HEK293 (cell line): ENCODE measurements at regions not wholly inside any gene's neighbourhood (a gene's known extent, or its start where the extent isn't known, plus 50 kb on each side); places are given as distances from the start of the nearest gene placed in this dataset.

Experiments
- CTCF ChIA-PET: fragments of 350-600 bp; formaldehyde crosslinking; extraction: SDS; loops from one replicate; lab custom pipeline; 2021; ENCODE audit warnings: antibody characterized with exemption; lab: Yijun Ruan, JAX
- POLR2A ChIA-PET: fragments of 300-600 bp; formaldehyde crosslinking; extraction: SDS; loops from one replicate; lab custom pipeline; 2020; ENCODE audit warnings: antibody characterized with exemption, inconsistent platforms; lab: Yijun Ruan, JAX
- H3K27ac ChIP-seq: fragments of 200-500 bp; sonication (Bioruptor generic); 2 replicates; pipeline ENCODE4 v1.5.1; 2014; ENCODE audit warnings: low read depth, low read length, control low read depth, inconsistent platforms; ENCODE audit errors: extremely low read depth
- H3K36me3 ChIP-seq, 2 experiments: fragments of 200-500 bp in 1 of 2; sonication (Bioruptor generic) in 1 of 2; 1 replicate in 1 of 2; 2 replicates in 1 of 2; pipeline ENCODE4 v1.5.1; 2014 to 2017; ENCODE audit warnings: inconsistent platforms in 2 of 2, low read length in 2 of 2; ENCODE audit not compliant: control insufficient read depth in 2 of 2, insufficient read depth in 1 of 2
- H3K4me1 ChIP-seq: fragments of 200-500 bp; sonication (Bioruptor generic); 2 replicates; pipeline ENCODE4 v1.5.1; 2014; ENCODE audit warnings: mild to moderate bottlenecking, low read length, inconsistent platforms; ENCODE audit not compliant: control insufficient read depth, insufficient read depth
- H3K4me3 ChIP-seq: 2 replicates; pipeline ENCODE4 v1.5.1; 2011; ENCODE audit warnings: low read depth, mild to moderate bottlenecking, control low read depth, low read length, moderate library complexity
- H3K9me3 ChIP-seq: fragments of 200-500 bp; sonication (Bioruptor generic); 2 replicates; pipeline ENCODE4 v1.5.1; 2014; ENCODE audit warnings: low read depth, low read length, inconsistent platforms; ENCODE audit not compliant: control insufficient read depth, insufficient read depth
- SETDB1 ChIP-seq: IDR thresholded peaks from one replicate; pipeline ENCODE4 v1.6.1; 2017; ENCODE audit warnings: mild to moderate bottlenecking, low read length, moderate library complexity, mixed read lengths; ENCODE audit not compliant: insufficient read length
- WT1 ChIP-seq: fragments of 450-650 bp; formaldehyde crosslinking; IDR thresholded peaks from 2 replicates; pipeline ENCODE4 v1.5.1; 2016; ENCODE audit warnings: missing biosample characterization, missing genetic modification characterization
- ZBTB1 ChIP-seq: fragments of 450-650 bp; formaldehyde crosslinking; IDR thresholded peaks from 2 replicates; pipeline ENCODE4 v1.5.1; 2016; ENCODE audit warnings: missing biosample characterization, missing genetic modification characterization
- ZFP37 ChIP-seq: fragments of 450-650 bp; formaldehyde crosslinking; IDR thresholded peaks from 2 replicates; pipeline ENCODE4 v1.5.1; 2016; ENCODE audit warnings: missing biosample characterization, missing genetic modification characterization
- ZNF114 ChIP-seq: fragments of 450-650 bp; formaldehyde crosslinking; IDR thresholded peaks from 2 replicates; pipeline ENCODE4 v1.5.0; 2017; ENCODE audit warnings: missing biosample characterization, missing genetic modification characterization
- ZNF121 ChIP-seq: fragments of 450-650 bp; formaldehyde crosslinking; IDR thresholded peaks from 2 replicates; pipeline ENCODE4 v1.5.1; 2016; ENCODE audit warnings: missing biosample characterization, missing genetic modification characterization
- ZNF221 ChIP-seq: fragments of 450-650 bp; formaldehyde crosslinking; IDR thresholded peaks from 2 replicates; pipeline ENCODE4 v1.5.1; 2017; ENCODE audit warnings: missing biosample characterization, missing genetic modification characterization, borderline replicate concordance
- ZNF248 ChIP-seq: fragments of 450-650 bp; formaldehyde crosslinking; IDR thresholded peaks from 2 replicates; pipeline ENCODE4 v1.5.1; 2017; ENCODE audit warnings: missing biosample characterization, missing genetic modification characterization
- ZNF311 ChIP-seq: fragments of 450-650 bp; formaldehyde crosslinking; IDR thresholded peaks from 2 replicates; pipeline ENCODE4 v1.5.1; 2017; ENCODE audit warnings: missing biosample characterization, missing genetic modification characterization, borderline replicate concordance
- ZNF324 ChIP-seq: fragments of 450-650 bp; formaldehyde crosslinking; IDR thresholded peaks from 2 replicates; pipeline ENCODE4 v1.5.1; 2016; ENCODE audit warnings: missing biosample characterization, missing genetic modification characterization
- ZNF404 ChIP-seq: fragments of 450-650 bp; formaldehyde crosslinking; IDR thresholded peaks from 2 replicates; pipeline ENCODE4 v1.5.1; 2017; ENCODE audit warnings: missing biosample characterization, missing genetic modification characterization
- ZNF585B ChIP-seq: fragments of 450-650 bp; formaldehyde crosslinking; IDR thresholded peaks from 2 replicates; pipeline ENCODE4 v1.5.1; 2016; ENCODE audit warnings: missing biosample characterization, missing genetic modification characterization
- ZNF629 ChIP-seq: fragments of 450-650 bp; formaldehyde crosslinking; IDR thresholded peaks from 2 replicates; pipeline ENCODE4 v1.5.1; 2017; ENCODE audit warnings: missing biosample characterization, missing genetic modification characterization
- ZNF660 ChIP-seq: fragments of 450-650 bp; IDR thresholded peaks from 2 replicates; pipeline ENCODE4 v1.5.1; 2018; ENCODE audit warnings: missing biosample characterization, mild to moderate bottlenecking, missing genetic modification characterization
- TF ChIP-seq, protein P1 (sequence below): fragments of 450-650 bp; formaldehyde crosslinking; IDR thresholded peaks from 2 replicates; pipeline ENCODE4 v1.5.1; 2016; ENCODE audit warnings: missing biosample characterization, missing genetic modification characterization
- TF ChIP-seq, protein P2 (sequence below): fragments of 450-650 bp; formaldehyde crosslinking; conservative IDR thresholded peaks from 2 replicates; pipeline ENCODE4 v1.5.1; 2016; ENCODE audit warnings: low read depth, missing biosample characterization, missing genetic modification characterization
- TF ChIP-seq, protein P3 (sequence below): IDR thresholded peaks from 2 replicates; pipeline ENCODE4 v1.6.1; 2011; ENCODE audit warnings: mild to moderate bottlenecking, low read depth, low read length, borderline replicate concordance
- TF ChIP-seq, protein P4 (sequence below): fragments of 450-650 bp; formaldehyde crosslinking; IDR thresholded peaks from 2 replicates; pipeline ENCODE4 v1.5.1; 2016; ENCODE audit warnings: missing biosample characterization, missing genetic modification characterization
- TF ChIP-seq, protein P5 (sequence below): fragments of 450-650 bp; formaldehyde crosslinking; IDR thresholded peaks from 2 replicates; pipeline ENCODE4 v1.5.1; 2016; ENCODE audit warnings: missing biosample characterization, missing genetic modification characterization

DNA sequence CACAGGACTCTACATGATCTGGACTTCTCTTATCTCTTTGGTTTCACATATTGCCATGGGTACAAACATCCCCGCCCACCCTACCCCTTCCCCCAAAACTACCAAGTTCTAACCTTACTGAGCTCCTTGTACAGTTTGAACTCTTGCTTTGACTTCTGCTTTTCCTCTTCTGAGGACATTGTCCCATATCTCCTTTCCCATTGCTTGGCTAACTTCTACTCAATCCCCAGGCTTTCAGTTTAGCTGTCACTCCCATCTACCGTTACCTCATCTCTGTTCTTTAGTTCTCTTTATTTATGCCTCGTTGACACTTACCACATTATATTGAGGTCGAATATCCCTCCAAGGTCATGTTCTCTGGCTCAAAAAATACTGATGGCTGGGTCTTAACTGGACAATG is 393.5 kb upstream of the CADM1 start:
- H3K4me3 ChIP-seq = no peak overlapping the region
- H3K27ac ChIP-seq = no peak overlapping the region
- CTCF ChIA-PET = interaction anchor here (1.0 to 1.6 kb wide), 2 partner anchors 9 to 15 kb away, joined by 3 to 4 read pairs; no protein-coding TSS in a partner anchor
- no peaks in the 10 kb centered on the region for H3K36me3 ChIP-seq
- no peaks in the 10 kb centered on the region for H3K9me3 ChIP-seq
- POLR2A ChIA-PET = no interaction called here
- TF ChIP-seq, protein P1, sequence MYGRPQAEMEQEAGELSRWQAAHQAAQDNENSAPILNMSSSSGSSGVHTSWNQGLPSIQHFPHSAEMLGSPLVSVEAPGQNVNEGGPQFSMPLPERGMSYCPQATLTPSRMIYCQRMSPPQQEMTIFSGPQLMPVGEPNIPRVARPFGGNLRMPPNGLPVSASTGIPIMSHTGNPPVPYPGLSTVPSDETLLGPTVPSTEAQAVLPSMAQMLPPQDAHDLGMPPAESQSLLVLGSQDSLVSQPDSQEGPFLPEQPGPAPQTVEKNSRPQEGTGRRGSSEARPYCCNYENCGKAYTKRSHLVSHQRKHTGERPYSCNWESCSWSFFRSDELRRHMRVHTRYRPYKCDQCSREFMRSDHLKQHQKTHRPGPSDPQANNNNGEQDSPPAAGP (tag by site-specific recombination) = no peak
- no peak for TF ChIP-seq ZNF221
- TF ChIP-seq ZNF660 (tag by site-specific recombination) = no peak
- no peak for TF ChIP-seq ZNF324 (tag by site-specific recombination)
- TF ChIP-seq, protein P2, sequence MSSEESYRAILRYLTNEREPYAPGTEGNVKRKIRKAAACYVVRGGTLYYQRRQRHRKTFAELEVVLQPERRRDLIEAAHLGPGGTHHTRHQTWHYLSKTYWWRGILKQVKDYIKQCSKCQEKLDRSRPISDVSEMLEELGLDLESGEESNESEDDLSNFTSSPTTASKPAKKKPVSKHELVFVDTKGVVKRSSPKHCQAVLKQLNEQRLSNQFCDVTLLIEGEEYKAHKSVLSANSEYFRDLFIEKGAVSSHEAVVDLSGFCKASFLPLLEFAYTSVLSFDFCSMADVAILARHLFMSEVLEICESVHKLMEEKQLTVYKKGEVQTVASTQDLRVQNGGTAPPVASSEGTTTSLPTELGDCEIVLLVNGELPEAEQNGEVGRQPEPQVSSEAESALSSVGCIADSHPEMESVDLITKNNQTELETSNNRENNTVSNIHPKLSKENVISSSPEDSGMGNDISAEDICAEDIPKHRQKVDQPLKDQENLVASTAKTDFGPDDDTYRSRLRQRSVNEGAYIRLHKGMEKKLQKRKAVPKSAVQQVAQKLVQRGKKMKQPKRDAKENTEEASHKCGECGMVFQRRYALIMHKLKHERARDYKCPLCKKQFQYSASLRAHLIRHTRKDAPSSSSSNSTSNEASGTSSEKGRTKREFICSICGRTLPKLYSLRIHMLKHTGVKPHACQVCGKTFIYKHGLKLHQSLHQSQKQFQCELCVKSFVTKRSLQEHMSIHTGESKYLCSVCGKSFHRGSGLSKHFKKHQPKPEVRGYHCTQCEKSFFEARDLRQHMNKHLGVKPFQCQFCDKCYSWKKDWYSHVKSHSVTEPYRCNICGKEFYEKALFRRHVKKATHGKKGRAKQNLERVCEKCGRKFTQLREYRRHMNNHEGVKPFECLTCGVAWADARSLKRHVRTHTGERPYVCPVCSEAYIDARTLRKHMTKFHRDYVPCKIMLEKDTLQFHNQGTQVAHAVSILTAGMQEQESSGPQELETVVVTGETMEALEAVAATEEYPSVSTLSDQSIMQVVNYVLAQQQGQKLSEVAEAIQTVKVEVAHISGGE (tag by site-specific recombination) = no peak
- TF ChIP-seq, protein P3, sequence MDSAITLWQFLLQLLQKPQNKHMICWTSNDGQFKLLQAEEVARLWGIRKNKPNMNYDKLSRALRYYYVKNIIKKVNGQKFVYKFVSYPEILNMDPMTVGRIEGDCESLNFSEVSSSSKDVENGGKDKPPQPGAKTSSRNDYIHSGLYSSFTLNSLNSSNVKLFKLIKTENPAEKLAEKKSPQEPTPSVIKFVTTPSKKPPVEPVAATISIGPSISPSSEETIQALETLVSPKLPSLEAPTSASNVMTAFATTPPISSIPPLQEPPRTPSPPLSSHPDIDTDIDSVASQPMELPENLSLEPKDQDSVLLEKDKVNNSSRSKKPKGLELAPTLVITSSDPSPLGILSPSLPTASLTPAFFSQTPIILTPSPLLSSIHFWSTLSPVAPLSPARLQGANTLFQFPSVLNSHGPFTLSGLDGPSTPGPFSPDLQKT = no peak
- TF ChIP-seq ZNF311 (tag by site-specific recombination) = no peak
- TF ChIP-seq ZFP37 (tag by site-specific recombination) = no peak
- no peak for TF ChIP-seq ZNF114 (tag by site-specific recombination)
- TF ChIP-seq ZNF121 (tag by site-specific recombination) = no peak
- TF ChIP-seq SETDB1 = no peak
- TF ChIP-seq ZNF585B = no peak
- TF ChIP-seq, protein P4, sequence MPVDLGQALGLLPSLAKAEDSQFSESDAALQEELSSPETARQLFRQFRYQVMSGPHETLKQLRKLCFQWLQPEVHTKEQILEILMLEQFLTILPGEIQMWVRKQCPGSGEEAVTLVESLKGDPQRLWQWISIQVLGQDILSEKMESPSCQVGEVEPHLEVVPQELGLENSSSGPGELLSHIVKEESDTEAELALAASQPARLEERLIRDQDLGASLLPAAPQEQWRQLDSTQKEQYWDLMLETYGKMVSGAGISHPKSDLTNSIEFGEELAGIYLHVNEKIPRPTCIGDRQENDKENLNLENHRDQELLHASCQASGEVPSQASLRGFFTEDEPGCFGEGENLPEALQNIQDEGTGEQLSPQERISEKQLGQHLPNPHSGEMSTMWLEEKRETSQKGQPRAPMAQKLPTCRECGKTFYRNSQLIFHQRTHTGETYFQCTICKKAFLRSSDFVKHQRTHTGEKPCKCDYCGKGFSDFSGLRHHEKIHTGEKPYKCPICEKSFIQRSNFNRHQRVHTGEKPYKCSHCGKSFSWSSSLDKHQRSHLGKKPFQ (tag by site-specific recombination) = no peak
- TF ChIP-seq ZNF629 (tag by site-specific recombination) = no peak
- TF ChIP-seq ZNF404 = no peak
- TF ChIP-seq ZBTB1 (tag by site-specific recombination) = no peak
- TF ChIP-seq WT1 (tag by site-specific recombination) = no peak
- no peak for TF ChIP-seq ZNF248 (tag by site-specific recombination)
- TF ChIP-seq, protein P5, sequence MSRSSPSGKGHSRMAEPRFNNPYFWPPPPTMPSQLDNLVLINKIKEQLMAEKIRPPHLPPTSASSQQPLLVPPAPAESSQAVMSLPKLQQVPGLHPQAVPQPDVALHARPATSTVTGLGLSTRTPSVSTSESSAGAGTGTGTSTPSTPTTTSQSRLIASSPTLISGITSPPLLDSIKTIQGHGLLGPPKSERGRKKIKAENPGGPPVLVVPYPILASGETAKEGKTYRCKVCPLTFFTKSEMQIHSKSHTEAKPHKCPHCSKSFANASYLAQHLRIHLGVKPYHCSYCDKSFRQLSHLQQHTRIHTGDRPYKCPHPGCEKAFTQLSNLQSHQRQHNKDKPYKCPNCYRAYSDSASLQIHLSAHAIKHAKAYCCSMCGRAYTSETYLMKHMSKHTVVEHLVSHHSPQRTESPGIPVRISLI = no peak
- H3K4me1 ChIP-seq = no peaks in the 10 kb centered on the region
